HG03354 (cell line): ENCODE measurements at regions not wholly inside any gene's neighbourhood (a gene's known extent, or its start where the extent isn't known, plus 50 kb on each side); places are given as distances from the start of the nearest gene placed in this dataset.
A peak's percentile ranks its signal among the peaks of the same experiment; 100 is the strongest.

Source experiments
- ATAC-seq: cut with Tn5 transposase; IDR thresholded peaks from one replicate; pipeline ENCODE4 v1.9.1; 2021; ENCODE audit warnings: mild to moderate bottlenecking; ENCODE audit not compliant: unreplicated experiment, poor library complexity, severe bottlenecking

- no peak for ATAC-seq
Measured at GRCh38 chr2:134140251-134140661, 113.6 kb upstream of the MGAT5 start.

DNA sequence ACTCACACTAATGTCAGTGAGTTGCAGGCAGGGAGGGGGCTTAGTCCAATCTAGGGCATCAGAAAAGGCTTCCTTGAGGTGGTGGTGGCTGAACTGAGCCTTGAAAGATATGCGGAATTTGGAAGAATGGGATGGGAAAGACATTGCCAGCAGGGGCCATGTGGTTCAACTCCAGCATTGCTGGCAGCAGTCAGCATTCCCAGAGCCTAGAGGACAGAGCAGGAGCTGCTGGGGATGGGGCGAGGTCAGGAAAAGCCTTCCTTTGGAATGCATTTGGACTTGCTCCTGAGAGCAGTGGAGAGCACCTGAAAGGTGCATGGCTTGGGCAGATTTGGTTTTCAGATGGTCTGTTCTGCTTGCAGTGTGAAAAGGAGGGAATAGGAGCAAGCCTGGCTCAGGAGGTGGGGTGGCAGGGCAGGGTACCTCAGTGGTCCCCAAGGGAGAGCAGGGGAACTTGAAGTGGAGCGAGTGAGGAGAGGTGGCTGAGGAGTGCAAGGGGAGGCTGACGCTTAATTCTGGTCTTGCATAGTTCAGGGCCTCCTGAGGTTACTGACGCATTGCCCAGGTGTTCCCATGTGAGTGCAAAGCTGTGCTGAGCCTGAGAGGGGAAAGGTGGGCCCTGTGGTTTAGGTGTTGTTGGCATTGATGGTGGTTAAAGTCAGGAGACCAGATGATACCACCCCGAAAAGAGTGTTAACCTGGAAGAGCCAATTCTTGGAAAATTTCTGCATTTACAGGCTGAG lies 112.1 kb upstream of the MGAT5 start:
- ATAC-seq, result no peak

GRCh38 chr2:134142341-134142738 lies 111.5 kb upstream of the MGAT5 start:
- ATAC-seq, result no peak

DNA sequence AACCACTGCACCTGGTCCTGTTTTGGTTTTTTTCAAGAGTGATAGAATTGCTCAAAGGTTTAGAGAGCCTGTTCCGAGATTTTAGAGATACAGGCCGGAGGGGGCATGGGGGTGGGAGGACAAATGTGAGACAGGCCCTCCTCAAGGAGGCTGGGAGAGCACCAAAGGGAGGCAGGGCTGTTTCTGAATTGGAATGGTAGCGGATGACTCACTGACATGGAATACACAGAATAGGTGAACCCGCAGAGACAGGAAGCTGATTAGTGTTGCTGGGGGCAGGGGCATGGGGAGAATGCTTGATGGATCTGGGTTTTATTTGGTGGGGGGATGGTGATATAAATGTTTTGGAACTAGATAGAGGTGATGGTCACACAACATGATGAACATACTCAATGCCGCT lies 111.0 kb upstream of the MGAT5 start:
- no peak for ATAC-seq

DNA sequence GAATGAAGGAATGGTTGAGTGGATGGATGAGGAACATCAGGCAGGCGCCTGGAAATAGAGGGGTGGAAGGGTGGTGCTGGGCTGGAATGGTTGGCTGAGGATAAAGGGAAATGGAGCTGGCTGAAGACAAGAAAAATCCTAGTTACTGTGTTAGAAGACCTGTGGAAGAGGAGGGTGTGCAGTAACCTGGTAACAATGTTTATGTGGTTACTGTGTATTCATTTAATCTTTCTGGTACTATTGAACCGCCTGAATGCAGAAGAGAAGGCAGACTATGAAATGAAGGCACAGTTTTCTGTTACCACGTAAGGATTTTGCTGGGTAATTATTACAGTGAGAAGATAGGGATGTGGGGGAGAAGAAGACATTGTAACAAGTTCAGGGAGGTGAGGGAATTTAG lies 110.3 kb upstream of the MGAT5 start:
- ATAC-seq, result no peak

DNA sequence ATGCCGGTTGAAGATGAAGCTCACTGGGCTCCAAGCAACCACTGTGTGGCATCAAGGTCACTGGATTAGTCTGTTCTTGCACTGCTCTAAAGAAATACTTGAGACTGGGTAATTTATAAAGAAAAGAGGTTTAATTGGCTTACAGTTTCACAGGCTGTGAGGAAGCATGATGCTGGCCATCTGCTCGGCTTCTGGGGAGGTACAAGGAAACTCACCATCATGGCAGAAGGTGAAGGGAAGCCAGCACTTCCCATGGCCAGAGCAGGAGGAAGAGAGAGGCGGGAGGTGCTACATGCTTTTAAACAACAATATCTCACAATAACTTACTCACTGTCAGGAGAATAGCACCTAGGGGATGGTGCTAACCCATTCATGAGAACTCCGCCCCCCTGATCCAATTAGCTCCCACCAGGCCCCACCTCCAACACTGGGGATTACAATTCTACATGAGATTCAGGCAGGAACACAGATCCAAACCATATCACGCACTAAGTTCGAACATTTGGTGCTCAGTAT lies 109.7 kb upstream of the MGAT5 start:
- ATAC-seq, result no peak

DNA sequence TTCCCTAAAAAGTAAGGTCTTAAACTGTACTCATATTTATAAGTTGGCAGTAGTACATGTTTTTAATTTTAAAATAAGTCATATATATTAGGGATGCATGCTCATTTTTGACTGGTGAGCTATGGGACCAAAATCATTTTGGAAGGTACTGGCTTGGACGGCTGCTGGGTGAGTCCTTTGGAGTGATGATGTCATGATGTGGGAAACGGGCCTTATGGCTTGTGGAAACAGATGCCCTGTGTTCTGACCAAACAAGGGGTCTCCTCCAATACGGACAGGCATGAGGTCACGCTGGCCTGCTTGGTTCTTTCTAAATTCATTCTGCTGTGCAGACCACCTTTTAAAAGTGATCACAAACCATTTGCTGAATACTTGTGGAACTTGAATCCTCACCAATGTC lies 109.2 kb upstream of the MGAT5 start:
- no peak for ATAC-seq

- ATAC-seq, result no peak
Measured at GRCh38 chr2:134145519-134145918, 108.4 kb upstream of the MGAT5 start.

DNA sequence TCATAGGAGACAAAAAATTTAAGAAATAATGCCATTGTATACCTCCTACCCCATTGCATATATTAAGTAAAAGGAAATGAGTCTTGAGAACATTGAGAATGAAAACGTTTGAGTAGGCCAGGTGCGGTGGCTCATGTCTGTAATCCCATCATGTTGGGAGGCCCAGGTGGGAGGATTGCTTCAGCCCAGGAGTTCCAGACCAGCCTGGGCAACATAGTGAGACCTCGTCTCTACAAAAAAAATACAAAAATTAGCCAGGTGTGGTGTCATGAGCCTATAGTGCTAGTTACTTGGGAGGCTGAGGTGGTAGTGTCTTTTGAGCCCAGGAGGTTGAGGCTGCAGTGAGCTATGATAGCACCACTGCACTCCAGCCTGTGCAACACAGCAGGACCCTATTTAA lies 107.7 kb upstream of the MGAT5 start:
- no peak for ATAC-seq

DNA sequence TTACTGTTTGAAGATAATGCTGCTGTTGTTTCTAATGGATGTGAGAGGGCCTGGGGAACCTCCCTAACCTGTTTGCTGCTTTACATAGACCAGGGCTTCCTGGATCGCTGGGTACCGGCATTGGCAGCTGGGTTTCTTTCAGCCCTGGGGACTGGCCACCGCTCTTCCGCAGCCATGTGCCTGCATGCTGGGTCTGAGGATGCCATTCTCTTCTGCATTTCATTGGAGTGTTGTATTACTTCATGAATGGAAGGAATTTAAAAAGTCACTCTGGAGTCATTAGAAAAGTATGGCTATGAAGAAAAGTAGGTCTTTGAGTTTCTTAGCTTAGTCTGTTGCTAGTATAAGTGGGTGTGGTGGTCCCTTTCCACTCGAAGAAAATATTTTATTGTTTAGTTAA lies 107.3 kb upstream of the MGAT5 start:
- no peak for ATAC-seq

GRCh38 chr2:134148172-134148571 lies 105.7 kb upstream of the MGAT5 start:
- no peak for ATAC-seq

DNA sequence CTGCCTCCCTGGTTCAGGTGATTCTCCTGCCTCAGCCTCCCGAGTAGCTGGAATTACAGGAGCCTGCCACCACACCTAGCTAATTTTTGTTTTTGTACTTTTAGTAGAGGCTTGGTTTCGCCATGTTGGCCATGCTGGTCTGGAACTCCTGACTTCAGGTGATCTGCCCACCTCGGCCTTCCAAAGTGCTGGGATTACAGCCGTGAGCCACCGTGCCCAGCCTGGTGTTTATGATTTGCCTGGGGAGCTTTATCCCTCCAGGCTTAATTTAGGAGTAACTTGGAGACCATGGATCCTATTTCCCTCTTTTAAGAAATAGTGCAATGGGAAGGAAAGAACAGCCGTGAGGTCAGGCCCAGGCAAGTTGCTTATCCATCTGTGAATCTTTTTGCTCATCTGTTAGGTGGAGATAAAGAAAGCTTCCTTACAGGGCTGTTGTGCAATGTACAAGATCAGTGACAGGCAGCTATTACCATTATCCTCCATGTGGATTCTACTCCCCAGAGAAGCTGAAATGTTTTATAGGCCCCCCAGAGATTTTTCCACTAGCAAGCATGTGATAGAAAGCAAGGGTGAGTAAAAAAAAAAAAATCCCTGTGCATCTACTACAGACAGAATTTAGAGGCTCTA lies 104.9 kb upstream of the MGAT5 start:
- ATAC-seq, result no peak

- ATAC-seq, result no peak
Measured at GRCh38 chr2:134149904-134150303, 104.0 kb upstream of the MGAT5 start.

- no peak for ATAC-seq
Measured at GRCh38 chr2:134150760-134151159, 103.1 kb upstream of the MGAT5 start.

GRCh38 chr2:134152045-134153010 lies 101.5 kb upstream of the MGAT5 start:
- ATAC-seq, result no peak

GRCh38 chr2:134153294-134153880 lies 100.5 kb upstream of the MGAT5 start:
- no peak for ATAC-seq

DNA sequence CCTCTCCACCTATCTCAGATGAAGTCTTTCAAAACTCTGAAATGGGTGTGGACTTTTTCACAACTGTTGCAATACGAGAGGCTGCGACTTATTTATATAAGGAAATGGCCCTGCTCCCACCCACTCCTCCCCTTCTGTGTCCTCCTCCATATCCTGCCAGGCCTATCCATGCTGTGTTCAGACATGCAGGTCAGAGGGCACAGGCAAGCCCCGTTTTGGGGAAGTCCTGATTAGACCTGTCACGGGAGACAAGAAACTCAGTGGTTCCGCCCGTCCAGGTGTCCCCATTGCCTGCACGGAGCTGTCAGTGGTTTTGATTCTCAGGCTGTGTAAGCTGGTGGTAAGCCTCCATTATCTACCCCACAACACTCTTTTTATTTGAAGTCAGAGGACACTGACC lies 99.6 kb upstream of the MGAT5 start:
- ATAC-seq, result peak; percentile 77

DNA sequence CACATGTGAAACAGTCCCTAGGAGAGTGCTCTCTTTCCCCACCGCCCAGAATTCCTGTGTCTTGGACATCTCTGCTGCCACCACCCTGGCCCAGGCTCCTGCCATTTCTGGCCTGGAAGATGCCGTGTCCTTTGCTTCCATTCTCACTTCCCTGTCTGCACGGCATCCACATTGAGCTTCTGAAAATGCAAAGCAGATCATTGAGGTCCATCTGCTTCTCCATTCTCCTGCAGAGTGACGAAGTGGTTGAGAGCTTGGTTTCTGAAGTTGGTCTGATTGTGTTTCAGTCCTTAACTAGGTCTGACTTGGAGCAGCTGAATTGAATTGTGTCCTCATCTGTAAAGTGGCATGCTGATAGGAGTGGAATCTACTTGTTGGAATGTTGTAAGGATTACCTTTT lies 98.7 kb upstream of the MGAT5 start:
- ATAC-seq, result peak; percentile 86

DNA sequence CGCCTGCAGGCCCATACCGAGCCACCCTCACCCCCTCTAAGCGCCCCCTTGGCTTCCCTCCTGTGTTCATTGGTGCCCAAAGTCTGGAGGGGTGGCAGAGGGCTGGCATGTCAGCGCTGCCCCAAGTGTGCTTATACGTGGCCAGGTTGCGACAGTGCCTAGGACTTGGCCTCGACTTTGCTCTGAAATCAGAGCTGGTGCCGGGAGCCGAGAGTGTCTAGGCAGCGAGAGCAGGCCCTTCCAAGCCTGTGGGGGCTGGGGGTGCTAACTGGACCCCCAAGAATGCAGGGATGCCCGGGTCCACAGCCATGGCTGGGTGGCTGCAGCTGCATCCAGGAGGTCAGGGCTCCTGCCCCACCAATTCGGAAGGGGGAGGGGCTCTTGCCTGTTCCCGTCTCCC lies 95.6 kb upstream of the MGAT5 start:
- no peak for ATAC-seq

- ATAC-seq, result no peak
Measured at GRCh38 chr2:134161170-134161547, 92.7 kb upstream of the MGAT5 start.
